Uterus (tissue), 2 donors: ENCODE measurements at regions not wholly inside any gene's neighbourhood (a gene's known extent, or its start where the extent isn't known, plus 50 kb on each side); places are given as distances from the start of the nearest gene placed in this dataset.

Experiments
- CTCF ChIP-seq, 4 experiments: fragments of 200-600 bp in 2 of 4; fragments of 450-650 bp in 2 of 4; sonication (generic) in 2 of 4; IDR thresholded peaks; one replicate each; pipeline ENCODE4 v1.5.1; 2016 to 2019; ENCODE audit warnings: antibody characterized with exemption in 4 of 4, mild to moderate bottlenecking in 2 of 4, moderate library complexity in 1 of 4
- POLR2A ChIP-seq, 2 donors: fragments of 450-650 bp; IDR thresholded peaks; one replicate each; pipeline ENCODE4 v1.6.1; 2016; ENCODE audit warnings: antibody characterized with exemption in 2 of 2, mild to moderate bottlenecking in 1 of 2, moderate library complexity in 1 of 2

- TF ChIP-seq CTCF (IDR thresholded peaks at IDR 0.05): no peak
- TF ChIP-seq POLR2A (IDR thresholded peaks at IDR 0.05): no peak
Observed at GRCh38 chr14:101072531-101072930, 169.0 kb upstream of the RTL1 start.
